Stimulated activated CD4-positive, alpha-beta T cell treated with anti-CD3 and anti-CD28 coated beads, Interleukin-12 subunit alpha, Interleukin-12 subunit beta, amount 100 ng/mL, for 4 hours (primary cell): ENCODE measurements at regions not wholly inside any gene's neighbourhood (a gene's known extent, or its start where the extent isn't known, plus 50 kb on each side); places are given as distances from the start of the nearest gene placed in this dataset.

Source experiments
- DNase-seq: peaks from one replicate; pipeline ENCODE4 v3.0.0-alpha.2; 2020

DNA sequence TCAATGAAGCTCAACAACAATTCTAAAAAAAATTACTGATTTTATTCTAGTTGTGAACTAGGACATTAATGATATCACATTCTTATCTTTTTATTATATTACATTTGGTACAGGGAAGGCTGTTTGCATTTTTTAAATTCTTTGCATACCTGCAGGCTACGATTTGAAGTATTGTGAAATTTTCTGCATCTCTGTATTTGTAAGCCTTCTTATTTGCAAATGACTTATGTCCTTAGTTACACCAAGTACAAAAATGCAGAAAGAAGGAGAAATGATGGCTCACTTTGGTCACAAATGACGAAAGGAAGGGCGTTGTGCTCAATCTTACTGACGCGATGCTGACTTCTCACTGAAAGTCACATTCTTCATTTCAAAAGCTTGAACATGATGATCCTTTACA lies 227.5 kb upstream of the SOX11 start:
- no peak for DNase-seq

DNA sequence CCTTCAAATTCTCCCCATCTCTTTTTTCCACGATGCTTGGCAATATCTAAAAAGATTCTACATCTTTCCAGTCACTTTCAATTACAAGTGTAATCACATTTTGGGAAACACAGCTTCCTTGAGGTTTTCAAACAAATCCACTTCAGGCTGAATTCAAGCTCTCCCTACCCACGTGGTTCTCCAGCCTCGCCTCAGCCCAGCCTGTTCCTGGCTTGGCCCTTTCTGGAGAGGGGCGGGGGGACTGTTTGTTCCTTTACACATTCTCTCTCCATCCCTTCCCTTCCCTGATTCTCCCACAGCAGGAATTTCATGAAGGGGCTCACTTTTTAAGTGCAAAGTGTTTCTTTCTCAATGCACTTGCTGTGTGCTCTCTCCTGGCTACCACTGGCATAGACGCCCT lies 226.3 kb upstream of the SOX11 start:
- DNase-seq, result no peak

DNA sequence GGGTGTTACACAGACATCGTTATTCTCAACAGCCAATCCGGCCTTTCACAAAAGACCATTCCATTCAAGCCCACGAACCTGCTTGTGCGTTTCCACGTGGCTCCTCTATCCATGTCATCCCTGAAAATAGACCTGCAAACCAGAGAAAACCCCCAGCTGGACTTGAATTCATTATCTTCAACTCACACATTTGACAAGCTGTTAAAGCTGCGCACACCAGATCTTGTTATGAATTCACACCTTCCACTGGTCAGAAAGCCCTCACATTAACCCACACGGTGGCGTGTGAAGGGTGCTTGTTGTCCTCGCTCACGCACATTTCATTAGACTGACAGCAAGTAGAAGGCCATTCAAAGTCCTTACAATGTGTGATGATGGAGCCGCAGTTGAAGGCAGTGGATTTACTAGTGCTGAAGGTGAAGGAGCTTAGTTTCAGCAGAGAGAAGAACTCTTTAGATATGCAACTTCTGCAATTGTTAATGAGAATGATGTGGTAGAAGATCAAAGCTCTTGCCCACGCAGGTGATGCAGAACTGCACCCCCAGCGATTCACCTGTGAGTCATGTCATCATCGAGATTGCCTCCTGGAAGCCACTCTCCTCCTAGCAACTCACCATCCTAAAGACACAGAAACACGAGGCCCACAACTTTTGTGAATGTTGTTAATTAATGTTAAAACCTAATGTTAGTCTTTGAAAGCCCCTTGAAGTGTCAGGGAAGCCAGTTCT lies 224.8 kb upstream of the SOX11 start:
- DNase-seq, result no peak

DNA sequence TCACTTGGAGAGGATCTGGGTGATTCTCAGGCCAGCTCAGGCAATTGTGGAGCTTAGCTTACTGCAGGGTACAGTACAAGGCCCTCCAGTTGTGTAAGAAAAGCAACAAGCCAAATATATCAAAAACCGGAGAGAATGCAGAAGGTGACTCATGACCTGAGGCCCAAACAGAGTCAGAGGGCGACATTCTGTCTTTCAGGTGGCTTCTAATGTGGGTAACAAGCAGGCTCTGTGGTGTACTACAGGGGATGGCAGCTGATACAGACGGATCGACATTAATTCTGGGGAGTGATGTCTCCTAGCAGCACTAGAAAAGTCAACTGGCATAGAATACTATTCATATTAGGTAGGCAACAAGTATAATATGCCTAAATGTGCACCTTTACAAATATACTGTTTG lies 219.5 kb upstream of the SOX11 start:
- no peak for DNase-seq

DNA sequence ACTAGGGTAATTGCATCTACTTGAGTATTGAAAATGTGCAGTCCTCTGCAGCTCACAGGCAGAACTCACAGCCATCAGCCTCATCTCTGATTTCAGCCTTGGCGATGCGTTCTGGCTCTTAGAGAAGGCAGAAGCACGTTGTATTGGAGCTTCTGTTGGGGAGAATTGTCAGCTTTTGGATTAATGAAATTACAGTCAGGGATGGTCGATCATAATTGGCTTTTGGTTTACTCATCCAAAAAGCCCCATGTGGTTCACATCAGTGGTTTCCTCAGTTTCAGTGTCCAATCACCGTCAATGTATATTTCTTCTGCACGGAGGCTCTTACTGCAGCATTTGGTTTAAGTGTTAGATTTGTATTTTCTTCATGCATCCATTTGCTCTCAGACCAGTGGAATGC lies 218.5 kb upstream of the SOX11 start:
- DNase-seq, result no peak

DNA sequence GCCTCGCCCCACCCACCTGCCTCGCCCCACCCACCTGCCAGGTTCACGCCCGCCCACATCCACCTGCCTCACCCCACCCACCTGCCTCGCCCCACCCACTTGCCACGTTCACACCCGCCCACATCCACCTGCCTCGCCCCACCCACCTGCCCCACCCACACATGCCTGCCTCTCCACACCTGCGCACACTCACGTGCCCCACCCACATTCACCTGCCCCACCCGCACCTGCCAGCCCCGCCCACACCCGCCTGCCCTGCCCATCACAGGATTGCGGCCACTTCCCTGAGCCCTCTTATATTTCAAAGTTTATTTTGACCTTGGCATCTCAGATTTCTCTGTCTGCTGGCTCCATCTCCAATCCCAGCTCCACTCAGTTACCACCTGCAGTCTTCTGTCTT lies 217.5 kb upstream of the SOX11 start:
- no peak for DNase-seq

DNA sequence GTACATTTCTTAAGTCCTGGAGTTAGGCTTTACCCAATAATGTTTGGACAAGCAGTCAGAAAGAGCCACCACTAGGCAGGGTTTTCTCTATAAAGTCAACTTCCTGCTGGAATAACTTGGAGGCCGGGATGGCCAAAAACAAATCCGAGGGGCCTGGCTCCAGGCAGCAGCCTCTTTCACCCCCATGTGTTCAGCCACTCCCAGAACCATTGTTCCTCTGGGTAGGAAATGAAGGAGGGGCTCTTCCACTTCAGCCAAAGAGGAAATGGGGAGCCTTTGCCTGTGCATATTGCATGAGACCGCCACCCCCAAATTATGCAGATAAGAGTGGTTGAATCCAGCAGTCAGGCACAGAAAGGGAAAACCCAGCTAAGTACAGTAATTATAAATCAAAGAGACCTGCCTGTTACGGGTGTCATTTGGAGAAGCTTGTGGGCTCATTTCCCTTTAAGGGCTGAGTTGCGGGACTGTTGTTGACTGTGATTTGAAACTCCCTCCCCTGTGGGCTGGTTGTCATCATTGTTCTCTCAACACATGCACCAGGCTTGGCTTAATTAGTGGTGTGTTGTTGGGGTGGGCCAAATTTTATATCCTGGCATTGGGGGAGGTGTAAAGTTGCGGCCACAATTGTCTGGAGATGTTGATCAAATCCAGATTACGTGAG lies 212.8 kb upstream of the SOX11 start:
- DNase-seq, result no peak

DNA sequence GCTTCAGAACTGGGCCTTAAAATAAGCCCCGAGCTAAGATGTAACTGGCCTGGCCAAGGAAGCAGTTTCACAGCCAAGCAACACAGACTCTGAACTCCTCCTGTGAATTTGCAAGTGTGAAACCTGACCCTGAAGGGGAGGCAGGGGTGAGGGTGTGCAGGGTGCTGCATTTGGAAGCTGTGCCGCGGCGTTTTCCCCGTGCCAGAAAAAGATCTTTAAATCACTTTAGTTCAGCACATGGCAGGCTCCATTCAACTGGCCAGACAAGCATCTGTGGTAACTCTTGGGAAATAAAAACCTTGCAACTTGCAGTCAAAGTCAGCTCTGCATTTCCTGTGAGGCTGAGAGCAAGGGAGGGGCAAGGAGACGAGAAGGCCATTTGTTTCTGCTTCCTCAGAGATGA lies 209.3 kb upstream of the SOX11 start:
- DNase-seq, result no peak

DNA sequence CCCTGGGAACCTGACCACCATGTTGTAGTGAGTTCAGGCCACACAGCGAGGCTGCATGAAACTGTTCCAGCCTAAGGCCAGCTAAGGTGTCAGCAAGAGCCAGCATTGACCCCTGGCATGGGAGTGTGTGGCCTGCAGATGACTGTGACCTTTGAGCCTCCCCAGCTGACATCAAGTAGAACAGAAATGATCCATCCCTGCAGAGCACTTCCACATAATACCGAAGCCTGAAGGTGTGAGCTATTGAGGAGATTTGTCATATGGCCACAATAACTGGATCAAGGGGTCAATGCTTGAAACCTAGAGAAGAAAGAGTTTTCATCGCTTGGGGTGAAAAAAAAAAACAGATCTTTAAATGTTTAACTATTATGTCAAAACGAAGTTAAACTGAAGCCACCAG lies 207.3 kb upstream of the SOX11 start:
- no peak for DNase-seq

DNA sequence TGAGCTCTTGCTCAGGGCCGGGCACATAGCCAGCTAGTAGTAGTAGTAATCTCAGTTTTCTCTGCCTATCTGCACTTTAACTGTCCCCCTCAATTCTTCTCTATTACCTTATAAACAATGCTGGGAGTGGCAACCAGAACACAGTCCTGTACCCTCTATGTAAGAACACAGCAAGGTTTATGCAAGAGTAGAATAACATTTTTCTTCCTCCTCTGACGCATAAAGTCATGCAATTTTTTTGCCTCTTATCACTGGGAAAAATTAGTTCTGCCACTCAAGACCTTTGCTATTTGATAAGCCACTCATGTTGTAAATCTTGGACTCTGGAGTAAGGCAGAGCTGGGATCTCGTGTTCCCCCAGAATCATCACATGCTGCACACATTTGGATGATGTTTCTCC lies 200.7 kb upstream of the SOX11 start:
- DNase-seq, result no peak

DNA sequence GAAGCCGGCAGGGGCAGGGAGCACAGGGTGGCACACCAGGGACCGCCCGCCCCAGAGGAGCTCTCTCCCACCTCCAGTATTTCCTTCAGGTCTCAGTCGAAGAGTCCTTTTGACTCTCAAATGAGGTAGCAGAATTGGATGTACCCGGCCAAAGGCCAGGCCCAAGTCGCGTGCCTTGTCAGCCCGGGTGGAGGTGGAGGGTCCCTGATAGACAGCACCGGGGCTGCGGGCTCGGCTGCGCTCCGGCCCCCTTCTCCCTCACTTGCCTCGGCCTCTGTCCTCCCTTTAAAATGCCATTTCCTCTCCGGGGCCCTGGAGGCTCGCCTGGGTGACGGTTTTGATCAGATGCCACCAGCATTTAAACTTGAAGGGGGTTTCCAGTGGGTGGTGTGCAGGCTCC lies 198.9 kb upstream of the SOX11 start:
- no peak for DNase-seq

DNA sequence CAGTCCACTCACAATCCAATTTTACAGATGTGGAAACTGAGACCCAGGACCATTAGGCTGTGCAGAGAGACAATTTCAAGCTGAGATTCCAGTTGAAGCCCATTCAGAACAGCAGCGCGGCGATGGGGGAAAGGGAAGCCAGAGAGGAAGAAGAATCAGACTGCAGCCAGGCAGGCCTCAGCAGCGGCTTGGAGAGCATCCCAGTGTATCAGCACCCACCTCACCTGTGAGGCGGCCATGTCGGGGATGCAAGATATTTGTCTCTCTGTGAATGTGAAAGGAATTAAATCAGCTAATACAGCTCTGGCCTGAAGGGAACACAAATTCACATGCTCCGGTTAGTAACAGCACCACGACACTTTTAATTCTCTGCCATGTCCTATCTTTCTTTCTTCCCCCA lies 198.0 kb upstream of the SOX11 start:
- DNase-seq, result no peak

DNA sequence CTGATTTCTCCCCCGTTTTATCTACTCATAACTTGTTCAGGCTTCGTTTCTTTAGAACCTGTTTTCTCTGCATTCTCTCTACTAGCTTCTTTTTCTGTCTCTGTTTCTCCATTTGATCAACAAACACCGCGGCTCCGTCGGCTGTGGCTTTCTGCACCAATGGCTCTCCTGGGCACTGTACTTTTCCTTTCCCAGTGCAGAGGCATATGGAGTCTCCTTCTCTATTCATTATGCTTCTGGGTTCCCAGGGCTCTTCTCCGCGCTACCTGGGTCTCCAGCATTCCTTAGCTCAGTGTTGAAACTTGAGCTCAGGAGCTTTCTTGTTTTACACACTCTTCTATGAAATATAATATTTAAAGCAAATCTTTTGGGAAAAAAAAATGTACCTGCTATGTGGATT lies 196.6 kb upstream of the SOX11 start:
- no peak for DNase-seq

DNA sequence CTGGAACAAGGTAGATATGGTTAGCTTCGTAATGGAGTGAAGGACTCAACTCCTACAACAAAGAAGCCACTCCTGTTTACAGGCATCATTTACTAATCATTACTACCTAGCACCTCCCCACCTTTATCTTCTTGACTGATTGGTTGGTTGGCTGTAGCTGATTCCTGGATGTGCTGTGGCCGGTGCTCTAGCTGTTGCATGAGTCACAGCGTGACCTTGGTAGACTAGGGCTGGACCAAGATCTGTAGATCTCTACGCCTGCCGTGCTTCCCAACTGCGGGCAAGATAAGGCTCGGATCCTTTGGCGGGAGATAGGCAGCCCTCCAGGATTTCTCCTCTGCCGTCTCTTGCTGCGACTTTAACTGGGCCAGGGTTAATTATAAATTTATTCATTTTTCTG lies 194.3 kb upstream of the SOX11 start:
- DNase-seq, result no peak

DNA sequence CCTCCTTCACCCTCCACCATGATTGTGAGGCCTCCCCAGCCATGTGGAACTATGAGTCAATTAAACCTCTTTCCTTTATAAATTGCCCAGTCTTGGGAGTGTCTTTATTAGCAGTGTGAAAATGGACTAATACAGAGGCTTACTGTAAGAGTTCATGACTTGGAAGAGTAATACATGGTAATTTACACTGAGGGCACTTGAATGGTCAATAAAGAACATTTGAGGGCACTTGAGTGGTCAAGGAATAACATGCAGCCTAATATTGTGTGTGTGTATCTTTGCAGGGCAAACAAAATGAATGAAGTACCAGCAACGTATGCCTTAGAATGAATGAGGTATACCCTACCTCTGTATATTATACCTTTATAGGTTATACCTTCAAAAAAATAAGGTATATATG lies 190.4 kb upstream of the SOX11 start:
- DNase-seq, result no peak

DNA sequence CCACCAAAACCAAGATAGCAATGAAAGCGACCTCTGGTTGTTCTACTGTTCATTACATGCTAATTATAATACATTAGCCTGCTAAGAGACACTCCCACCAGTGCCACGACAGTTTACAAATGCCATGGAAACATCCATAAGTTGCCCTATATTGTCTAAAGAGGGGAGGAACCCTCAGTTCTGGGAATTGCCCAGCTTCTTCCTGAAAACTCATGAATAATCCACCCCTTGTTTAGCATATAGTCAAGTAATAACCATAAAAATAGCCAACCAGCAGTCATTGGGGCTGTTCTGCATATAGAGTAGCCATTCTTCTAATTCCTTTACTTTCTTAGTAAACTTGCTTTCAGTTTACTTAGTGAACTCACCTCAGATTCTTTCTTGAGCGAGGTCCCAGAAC lies 189.8 kb upstream of the SOX11 start:
- DNase-seq, result no peak

DNA sequence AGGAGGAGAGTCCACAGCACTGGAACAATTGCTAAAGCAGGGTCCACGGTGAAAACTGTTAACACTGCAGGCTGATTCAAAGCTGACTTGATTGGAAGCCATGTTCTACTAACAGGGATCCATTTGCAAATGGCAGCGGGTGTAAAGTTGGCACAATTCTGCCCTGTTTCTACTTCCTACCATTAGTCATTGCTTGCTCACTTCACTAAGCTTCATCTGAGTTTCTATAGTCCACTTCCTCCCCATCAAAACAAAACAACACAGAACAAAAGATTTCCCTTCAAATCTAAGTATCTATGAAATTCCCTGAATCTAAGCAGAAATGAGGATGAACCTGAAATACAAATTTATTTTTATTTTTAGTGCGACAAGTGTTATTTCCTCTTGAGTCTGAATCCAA lies 187.4 kb upstream of the SOX11 start:
- no peak for DNase-seq

DNA sequence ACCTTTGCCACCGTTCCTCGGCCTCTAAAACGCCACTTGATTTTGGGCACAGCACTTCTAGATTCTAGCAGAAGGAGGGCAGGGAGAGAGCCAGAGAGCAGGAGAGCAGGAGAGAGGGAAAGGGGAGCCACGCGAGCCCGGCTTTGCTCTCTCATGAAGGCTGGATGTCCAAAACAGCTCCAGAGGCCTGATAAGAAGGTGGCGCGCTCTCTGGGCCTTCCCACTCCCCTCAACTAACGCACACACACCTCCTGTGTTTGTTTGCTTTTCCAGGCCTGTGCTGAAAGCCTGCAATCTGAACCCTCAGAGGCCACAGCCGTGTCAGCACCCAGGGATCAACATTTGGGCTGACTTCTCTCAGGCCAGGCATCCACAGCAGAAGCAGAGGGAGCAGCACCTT lies 184.8 kb upstream of the SOX11 start:
- DNase-seq, result no peak

DNA sequence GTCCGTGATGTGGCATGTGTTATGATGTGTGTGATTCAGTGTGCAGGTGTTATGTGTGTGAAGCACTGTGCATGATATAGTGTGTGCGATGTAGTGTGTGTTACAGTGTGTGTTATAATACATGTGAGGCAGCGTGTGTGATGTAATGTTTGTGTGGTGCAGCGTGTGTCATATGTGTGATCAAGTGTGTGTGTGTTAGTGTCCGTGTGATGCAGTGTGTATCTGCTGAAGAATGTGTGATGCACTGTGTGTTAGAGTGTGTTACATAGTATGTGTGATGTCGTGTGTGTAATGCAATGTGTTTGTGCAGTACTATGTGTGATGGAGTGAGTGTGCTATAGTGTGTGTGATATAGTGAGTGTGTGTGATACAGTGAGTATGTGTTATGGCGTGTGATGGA lies 182.8 kb upstream of the SOX11 start:
- no peak for DNase-seq

DNA sequence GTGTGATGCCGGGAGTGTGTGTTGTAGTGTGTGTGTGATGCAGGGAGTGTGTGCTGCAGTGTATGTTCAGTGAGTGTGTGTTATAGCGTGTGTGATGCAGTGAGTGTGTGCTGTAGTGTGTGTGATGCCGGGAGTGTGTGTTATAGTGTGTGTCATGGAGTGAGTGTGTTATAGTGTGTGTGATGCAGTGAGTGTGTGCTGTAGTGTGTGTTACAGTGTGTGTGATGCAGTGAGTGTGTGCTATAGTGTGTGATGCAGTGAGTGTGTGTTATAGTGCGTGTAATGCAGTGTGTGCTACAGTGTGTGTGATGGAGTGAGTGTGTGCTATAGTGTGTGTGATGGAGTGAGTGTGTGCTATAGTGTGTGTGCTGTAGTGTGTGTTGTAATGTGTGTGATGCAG lies 182.1 kb upstream of the SOX11 start:
- no peak for DNase-seq

DNA sequence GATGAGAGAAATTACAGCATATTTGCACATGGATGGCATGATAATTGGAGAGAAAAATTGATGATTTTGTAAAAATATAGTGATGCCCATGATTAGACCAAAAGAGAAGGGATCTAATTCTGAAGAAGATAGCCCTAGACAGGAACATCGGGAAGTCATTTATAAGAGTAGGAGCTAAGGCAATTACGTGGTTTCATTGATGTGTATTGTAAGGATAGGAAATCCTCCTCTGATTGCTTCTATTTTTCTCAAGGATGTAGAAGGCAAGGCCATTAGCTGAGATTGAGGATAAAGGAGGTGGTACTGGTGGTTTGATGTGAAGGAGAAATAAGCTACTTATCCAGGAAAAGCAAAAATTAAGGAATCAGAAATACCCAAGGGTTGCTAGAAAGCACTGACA lies 176.5 kb upstream of the SOX11 start:
- no peak for DNase-seq

DNA sequence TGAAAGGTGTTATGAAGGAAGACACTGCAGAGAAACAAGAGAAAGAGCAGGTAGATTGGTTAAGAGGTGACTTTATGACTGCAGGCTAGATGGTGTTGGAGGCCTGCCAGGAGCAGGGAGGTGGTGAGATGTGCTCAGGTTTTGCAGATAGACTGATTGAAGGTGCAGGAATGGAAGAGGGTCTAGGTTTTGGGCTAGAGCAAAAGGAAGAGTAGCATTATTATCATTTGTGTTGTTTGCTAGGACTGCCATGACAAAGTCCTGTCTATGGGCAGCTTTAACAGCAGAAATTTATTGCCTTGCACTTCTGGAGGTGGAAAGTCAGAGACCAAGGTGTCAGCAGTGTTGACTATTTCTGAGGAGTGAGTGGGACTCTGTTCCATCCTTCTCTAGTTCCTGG lies 172.9 kb upstream of the SOX11 start:
- no peak for DNase-seq

DNA sequence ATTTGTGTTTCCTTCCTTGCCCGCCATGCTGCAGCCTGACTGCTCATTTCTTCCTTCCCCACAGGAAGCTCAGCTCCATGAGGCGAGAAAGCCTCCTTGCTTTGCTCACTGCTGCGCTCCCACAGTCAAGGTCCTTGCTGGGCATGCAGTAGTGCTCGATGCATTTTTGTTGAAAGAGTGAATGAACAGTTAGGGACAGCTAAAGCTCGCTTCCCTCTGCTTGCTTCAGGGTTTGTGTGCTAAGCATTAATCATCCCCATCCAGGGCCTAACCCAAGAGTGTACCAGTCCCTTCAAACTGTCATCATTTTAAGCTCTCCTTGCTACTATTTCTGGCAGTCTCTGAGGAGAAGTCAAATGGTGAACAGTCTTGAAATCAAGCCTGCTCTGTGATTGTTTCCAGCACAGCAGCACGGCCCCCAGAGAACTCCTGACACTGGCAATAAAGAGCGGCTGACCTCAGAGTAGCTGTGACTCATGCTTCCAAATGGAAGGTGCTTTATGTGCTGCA lies 171.7 kb upstream of the SOX11 start:
- no peak for DNase-seq

DNA sequence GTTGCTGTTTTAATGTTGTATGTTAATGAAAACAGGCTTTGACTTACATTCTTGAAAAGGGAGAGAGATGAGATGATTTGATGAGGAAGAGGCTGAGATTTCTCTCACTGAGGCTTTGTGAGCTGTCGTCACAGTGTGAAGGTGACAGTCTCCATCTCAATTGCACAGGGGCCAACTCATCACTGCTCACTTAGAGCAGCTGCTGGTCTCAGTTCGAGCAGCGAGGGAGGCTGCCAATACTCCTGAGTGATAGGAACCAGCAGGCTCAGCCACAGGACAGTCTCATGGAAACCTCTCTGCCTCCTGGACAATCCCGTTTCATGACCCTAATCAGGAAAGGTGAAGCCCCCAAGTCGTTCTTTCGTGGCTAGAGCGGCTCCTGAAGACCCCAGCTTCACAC lies 170.7 kb upstream of the SOX11 start:
- DNase-seq, result no peak

DNA sequence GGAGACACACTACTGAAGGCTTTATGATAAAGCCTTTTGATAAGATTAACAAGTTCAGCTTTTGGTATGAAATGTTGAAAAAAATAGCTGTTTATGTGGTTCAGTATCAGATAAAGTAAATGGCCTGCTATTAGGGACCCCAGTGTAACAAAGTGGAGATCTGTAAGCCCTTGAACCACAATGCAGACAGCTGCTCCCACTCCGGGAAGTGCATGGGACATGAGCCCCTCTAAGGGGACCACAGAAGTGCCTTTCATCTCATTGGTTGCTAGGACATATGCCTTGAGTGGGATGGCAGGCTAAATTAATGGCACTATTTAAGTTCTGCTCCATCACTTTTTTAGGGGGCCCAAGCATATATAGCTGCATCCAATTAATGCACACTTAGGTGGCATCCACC lies 167.6 kb upstream of the SOX11 start:
- no peak for DNase-seq
